Ishikawa (cell line): ENCODE measurements at regions not wholly inside any gene's neighbourhood (a gene's known extent, or its start where the extent isn't known, plus 50 kb on each side); places are given as distances from the start of the nearest gene placed in this dataset.
A peak's percentile ranks its signal among the peaks of the same experiment; 100 is the strongest.

ENCODE experiments used
- CEBPB ChIP-seq: IDR thresholded peaks from 2 replicates; pipeline ENCODE4 v1.6.1; 2012
- CREB1 ChIP-seq: IDR thresholded peaks from 2 replicates; pipeline ENCODE4 v1.6.1; 2012; ENCODE audit warnings: low read depth
- EP300 ChIP-seq: IDR thresholded peaks from 2 replicates; pipeline ENCODE4 v1.6.1; 2012; ENCODE audit warnings: borderline replicate concordance
- FOXM1 ChIP-seq: IDR thresholded peaks from 2 replicates; pipeline ENCODE4 v1.6.1; 2012; ENCODE audit warnings: low read depth, borderline replicate concordance
- MAX ChIP-seq: IDR thresholded peaks from 2 replicates; pipeline ENCODE4 v1.6.1; 2012
- NFIC ChIP-seq: IDR thresholded peaks from 2 replicates; pipeline ENCODE4 v1.6.1; 2012
- RAD21 ChIP-seq: IDR thresholded peaks from 2 replicates; pipeline ENCODE4 v1.6.1; 2012; ENCODE audit warnings: low read depth
- REST ChIP-seq: IDR thresholded peaks from 2 replicates; pipeline ENCODE4 v1.6.1; 2012; ENCODE audit warnings: low read depth, mild to moderate bottlenecking
- TAF1 ChIP-seq: IDR thresholded peaks from 2 replicates; pipeline ENCODE4 v1.6.1; 2012; ENCODE audit warnings: low read depth, mild to moderate bottlenecking
- TCF12 ChIP-seq: IDR thresholded peaks from 2 replicates; pipeline ENCODE4 v1.6.1; 2012; ENCODE audit warnings: low read depth
- TEAD4 ChIP-seq: IDR thresholded peaks from 2 replicates; pipeline ENCODE4 v1.6.1; 2012
- YY1 ChIP-seq: IDR thresholded peaks from 2 replicates; pipeline ENCODE4 v1.6.1; 2012; ENCODE audit warnings: low read depth

DNA sequence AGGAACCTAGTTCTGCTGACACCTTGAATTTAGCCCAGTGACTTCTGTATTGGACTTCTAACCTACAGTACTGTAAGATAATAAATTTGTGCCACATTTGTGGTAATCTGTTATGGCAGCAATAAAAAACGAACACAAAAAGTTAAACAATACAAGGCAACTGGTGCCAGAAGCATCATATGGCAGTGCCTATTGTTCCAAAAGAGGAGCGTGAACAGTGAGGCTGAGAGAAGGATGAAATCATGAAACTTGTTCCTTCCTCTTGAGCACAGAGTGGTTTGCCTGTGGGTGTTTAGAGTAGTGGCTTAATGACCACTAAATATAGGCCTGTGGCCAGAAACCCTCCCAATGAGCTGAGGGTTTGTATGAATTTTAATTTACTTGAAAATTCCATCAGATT, 69.7 kb upstream of the PGRMC2 start:
- TF ChIP-seq EP300 (peak; percentile 30; the same call in 1 of the 2 replicates), RAD21 (no peak), CREB1 (no peak), REST (no peak), TEAD4 (no peak), TAF1 (no peak), FOXM1 (no peak), CEBPB (no peak), YY1 (no peak), MAX (no peak), NFIC (peak; percentile 33; the same call in 1 of the 2 replicates), TCF12 (no peak)
